ENCODE measurements at regions not wholly inside any gene's neighbourhood (a gene's known extent, or its start where the extent isn't known, plus 50 kb on each side); places are given as distances from the start of the nearest gene placed in this dataset.
A peak's percentile ranks its signal among the peaks of the same experiment; 100 is the strongest.
"Not testable (repeated sequence)": the region's sequence is repeated elsewhere in the genome, so short reads cannot be mapped to it uniquely, and the experiment has no call there.

DNA sequence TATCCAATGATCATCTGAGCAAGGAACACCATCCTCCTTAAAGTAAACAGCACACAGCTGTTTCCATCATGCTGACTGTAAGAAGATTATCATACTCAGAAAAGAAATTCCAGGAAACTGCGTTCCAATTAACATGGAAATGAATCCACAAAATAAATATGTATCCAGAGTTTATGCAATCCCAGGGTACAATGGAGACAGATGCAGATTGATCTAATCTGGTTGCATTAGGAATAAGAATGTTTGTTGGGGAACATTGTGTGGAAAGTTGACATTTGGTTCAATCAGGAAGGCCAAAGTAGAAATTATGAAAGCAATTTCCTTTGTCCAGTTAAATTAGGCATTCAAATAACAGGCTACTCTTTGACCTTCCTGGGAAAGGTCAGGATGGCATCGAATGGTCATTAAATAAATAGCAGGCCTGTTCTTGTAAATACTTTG is 236.9 kb upstream of the AMIGO2 start:
- Histone ChIP-seq H3K4me1 (ENCODE audit: control insufficient read depth, insufficient read depth, low read length) (no peaks in the 10 kb centered on the region), H3K9me3 (replicated peaks; ENCODE audit: control insufficient read depth, low read depth, low read length) (no peaks in the 10 kb centered on the region), H3K36me3 (ENCODE audit: control insufficient read depth, insufficient read depth, low read length) (no peaks in the 10 kb centered on the region), H3K4me3 (ENCODE audit: low read length) (no peak overlapping the region), H3K27me3 (ENCODE audit: control insufficient read depth, insufficient read depth, low read length) (no peaks in the 10 kb centered on the region), H3K27ac (ENCODE audit: low read length) (peak overlapping the region; percentile 3)
- DNase-seq: peak; percentile 16
- WGBS (ENCODE audit: insufficient coverage): no CpG with 5 or more reads among the region's 2 CpGs

DNA sequence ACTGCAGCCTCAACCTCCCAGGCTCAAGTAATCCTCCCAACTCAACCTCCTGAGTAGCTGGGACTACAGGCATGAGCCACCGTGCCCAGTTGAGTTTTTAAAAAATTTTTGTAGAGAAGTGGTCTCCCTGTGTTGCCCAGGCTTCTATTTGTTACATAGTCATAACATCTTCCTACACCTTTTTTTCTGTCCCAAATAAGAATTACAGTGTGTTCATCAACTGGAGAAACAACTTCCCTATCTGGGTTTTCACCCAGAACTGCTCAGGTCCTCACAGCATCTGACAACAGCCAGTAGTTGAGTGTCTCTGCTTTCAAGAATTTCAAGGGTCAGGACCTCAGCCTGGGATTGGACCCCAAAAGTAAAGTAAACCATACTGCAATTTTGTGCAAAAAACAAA is 235.2 kb upstream of the AMIGO2 start:
- no peaks in the 10 kb centered on the region for H3K9me3 ChIP-seq (replicated peaks; ENCODE audit: control insufficient read depth, low read depth, low read length)
- no peak overlapping the region for H3K4me3 ChIP-seq (ENCODE audit: low read length)
- DNase-seq: no peak
- no peaks in the 10 kb centered on the region for H3K36me3 ChIP-seq (ENCODE audit: control insufficient read depth, insufficient read depth, low read length)
- no CpG with 5 or more reads among the region's 1 CpG for WGBS (ENCODE audit: insufficient coverage)
- H3K4me1 ChIP-seq (ENCODE audit: control insufficient read depth, insufficient read depth, low read length): no peaks in the 10 kb centered on the region
- no peaks in the 10 kb centered on the region for H3K27me3 ChIP-seq (ENCODE audit: control insufficient read depth, insufficient read depth, low read length)
- no peak overlapping the region for H3K27ac ChIP-seq (ENCODE audit: low read length)

DNA sequence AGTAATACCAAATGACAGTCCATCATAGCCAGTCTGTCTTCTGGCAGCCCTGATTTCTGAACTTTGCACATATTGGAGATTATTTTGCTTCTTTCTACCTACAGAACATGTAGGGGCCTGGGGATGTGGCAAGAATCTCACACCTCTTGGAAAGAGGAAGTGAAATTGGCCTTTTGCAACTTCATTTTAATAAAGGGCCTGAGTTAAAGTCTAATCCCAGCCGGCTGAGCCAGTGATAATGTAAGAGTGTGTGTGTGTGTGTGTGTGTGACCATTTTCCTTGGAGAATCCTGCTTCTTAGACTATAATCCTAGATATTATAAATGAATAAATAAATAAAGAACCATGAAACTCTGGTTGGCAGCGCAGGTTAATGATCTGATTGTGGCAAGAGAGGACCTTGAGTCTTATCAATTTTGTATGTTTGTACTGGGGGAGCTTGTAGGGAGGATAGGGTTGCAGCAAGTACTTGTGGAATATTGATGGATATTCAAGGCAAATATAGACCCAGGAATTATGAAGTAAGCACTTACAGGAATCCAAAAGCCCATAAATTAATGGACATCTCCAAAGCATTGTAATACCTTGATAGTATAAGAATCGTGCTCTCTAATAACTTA is 233.2 kb upstream of the AMIGO2 start:
- no peak overlapping the region for H3K27ac ChIP-seq (ENCODE audit: low read length)
- no peaks in the 10 kb centered on the region for H3K27me3 ChIP-seq (ENCODE audit: control insufficient read depth, insufficient read depth, low read length)
- peak; percentile 21 for DNase-seq
- no peaks in the 10 kb centered on the region for H3K4me1 ChIP-seq (ENCODE audit: control insufficient read depth, insufficient read depth, low read length)
- WGBS (ENCODE audit: insufficient coverage): no CpG with 5 or more reads among the region's 3 CpGs
- no peak overlapping the region for H3K4me3 ChIP-seq (ENCODE audit: low read length)
- no peaks in the 10 kb centered on the region for H3K36me3 ChIP-seq (ENCODE audit: control insufficient read depth, insufficient read depth, low read length)
- no peaks in the 10 kb centered on the region for H3K9me3 ChIP-seq (replicated peaks; ENCODE audit: control insufficient read depth, low read depth, low read length)

DNA sequence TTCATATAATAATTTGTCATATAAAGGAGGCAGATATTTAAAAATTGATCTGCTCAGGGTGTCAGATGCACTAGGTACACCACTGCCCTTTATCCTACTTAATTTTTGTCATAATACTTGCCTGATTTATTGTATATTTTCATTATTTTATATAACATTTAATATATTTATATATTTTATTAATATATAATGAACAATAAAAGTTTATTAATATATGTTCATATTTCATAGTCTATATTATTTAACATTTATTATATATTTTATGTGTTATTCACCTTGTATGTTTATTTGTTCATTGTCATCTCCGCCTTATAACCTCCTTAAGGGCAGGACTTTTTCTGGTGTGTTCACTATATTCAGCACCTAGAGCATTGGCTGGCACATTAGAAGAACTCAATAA is 232.4 kb upstream of the AMIGO2 start:
- no peak for DNase-seq
- H3K4me1 ChIP-seq (ENCODE audit: control insufficient read depth, insufficient read depth, low read length): no peaks in the 10 kb centered on the region
- H3K4me3 ChIP-seq (ENCODE audit: low read length): no peak overlapping the region
- H3K27me3 ChIP-seq (ENCODE audit: control insufficient read depth, insufficient read depth, low read length): no peaks in the 10 kb centered on the region
- no CpG with 5 or more reads among the region's 1 CpG for WGBS (ENCODE audit: insufficient coverage)
- H3K9me3 ChIP-seq (replicated peaks; ENCODE audit: control insufficient read depth, low read depth, low read length): no peaks in the 10 kb centered on the region
- no peaks in the 10 kb centered on the region for H3K36me3 ChIP-seq (ENCODE audit: control insufficient read depth, insufficient read depth, low read length)
- H3K27ac ChIP-seq (ENCODE audit: low read length): no peak overlapping the region

DNA sequence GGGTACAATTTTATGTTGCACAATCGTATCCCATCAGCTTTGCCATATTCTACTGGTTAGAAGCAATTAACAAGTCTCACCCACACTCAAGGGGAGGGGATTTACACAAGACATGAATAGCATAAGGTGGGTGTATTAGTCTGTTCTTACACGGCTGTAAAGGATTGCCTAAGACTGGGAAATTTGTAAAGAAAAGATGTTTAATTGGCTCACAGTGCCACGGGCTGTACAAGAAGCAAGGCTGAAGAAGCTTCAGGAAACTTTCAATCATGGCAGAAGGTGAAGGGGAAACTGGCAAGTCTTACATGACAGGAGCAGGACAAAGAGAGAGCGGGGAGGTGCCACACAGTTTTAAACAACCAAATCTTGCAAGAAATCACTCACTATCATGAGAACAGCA is 231.8 kb upstream of the AMIGO2 start:
- no peak for DNase-seq

DNA sequence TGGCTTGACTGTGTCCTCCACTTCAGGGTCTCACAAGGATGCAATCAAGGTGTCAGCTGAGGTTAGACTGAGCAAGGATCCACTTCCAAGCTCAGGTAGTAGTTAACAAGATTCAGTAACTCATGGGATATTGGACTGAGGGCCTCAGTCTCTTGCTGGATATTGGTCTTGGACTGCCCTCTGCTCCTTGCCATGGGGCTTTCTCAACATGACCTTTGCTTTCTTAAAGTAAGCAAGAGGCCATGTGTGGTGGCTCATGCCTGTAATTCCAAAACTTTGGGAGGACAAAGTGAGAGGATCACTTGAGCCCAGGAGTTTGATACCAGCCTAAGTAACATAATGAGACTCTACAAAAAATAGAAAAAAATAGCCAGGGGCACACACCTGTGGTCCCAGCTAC is 231.3 kb upstream of the AMIGO2 start:
- Histone ChIP-seq H3K36me3 (ENCODE audit: control insufficient read depth, insufficient read depth, low read length) (no peaks in the 10 kb centered on the region), H3K4me1 (ENCODE audit: control insufficient read depth, insufficient read depth, low read length) (no peaks in the 10 kb centered on the region), H3K27me3 (ENCODE audit: control insufficient read depth, insufficient read depth, low read length) (no peaks in the 10 kb centered on the region), H3K4me3 (ENCODE audit: low read length) (no peak overlapping the region), H3K9me3 (replicated peaks; ENCODE audit: control insufficient read depth, low read depth, low read length) (no peaks in the 10 kb centered on the region), H3K27ac (ENCODE audit: low read length) (no peak overlapping the region)
- DNase-seq: no peak

More for the DNA sequence above, 231.8 kb upstream of the AMIGO2 start:
- Histone ChIP-seq H3K9me3 (replicated peaks; ENCODE audit: control insufficient read depth, low read depth, low read length) (no peaks in the 10 kb centered on the region), H3K4me1 (ENCODE audit: control insufficient read depth, insufficient read depth, low read length) (no peaks in the 10 kb centered on the region), H3K27ac (ENCODE audit: low read length) (no peak overlapping the region), H3K27me3 (ENCODE audit: control insufficient read depth, insufficient read depth, low read length) (no peaks in the 10 kb centered on the region), H3K4me3 (ENCODE audit: low read length) (no peak overlapping the region), H3K36me3 (ENCODE audit: control insufficient read depth, insufficient read depth, low read length) (no peaks in the 10 kb centered on the region)
- 84% methylated on average over 3 of the region's 4 CpGs for WGBS (ENCODE audit: insufficient coverage)

DNA sequence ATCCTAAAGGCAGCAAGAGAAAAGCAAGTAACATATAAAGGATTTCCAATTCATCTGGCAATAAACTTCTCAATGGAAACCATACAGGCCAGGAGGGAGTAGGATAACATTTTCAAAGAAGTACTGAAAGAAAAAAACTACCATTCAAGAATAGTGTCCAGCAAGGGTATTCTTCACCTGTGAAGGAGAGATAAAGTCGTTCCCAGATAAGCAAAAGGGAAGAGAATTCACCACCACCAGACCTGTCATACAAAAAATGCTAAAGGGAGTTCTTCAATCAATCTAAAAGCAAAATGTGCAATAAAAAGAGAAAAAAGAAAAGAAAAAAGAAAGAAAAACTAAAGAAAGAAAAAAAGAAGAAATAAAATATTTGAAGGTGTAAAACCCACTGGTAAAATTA is 228.9 kb upstream of the AMIGO2 start:
- Histone ChIP-seq H3K36me3 (ENCODE audit: control insufficient read depth, insufficient read depth, low read length) (no peaks in the 10 kb centered on the region), H3K4me1 (ENCODE audit: control insufficient read depth, insufficient read depth, low read length) (no peaks in the 10 kb centered on the region), H3K27me3 (ENCODE audit: control insufficient read depth, insufficient read depth, low read length) (no peaks in the 10 kb centered on the region), H3K27ac (ENCODE audit: low read length) (no peak overlapping the region), H3K9me3 (replicated peaks; ENCODE audit: control insufficient read depth, low read depth, low read length) (no peaks in the 10 kb centered on the region), H3K4me3 (ENCODE audit: low read length) (no peak overlapping the region)
- WGBS (ENCODE audit: insufficient coverage): no CpG with 5 or more reads among the region's 1 CpG
- no peak for DNase-seq

DNA sequence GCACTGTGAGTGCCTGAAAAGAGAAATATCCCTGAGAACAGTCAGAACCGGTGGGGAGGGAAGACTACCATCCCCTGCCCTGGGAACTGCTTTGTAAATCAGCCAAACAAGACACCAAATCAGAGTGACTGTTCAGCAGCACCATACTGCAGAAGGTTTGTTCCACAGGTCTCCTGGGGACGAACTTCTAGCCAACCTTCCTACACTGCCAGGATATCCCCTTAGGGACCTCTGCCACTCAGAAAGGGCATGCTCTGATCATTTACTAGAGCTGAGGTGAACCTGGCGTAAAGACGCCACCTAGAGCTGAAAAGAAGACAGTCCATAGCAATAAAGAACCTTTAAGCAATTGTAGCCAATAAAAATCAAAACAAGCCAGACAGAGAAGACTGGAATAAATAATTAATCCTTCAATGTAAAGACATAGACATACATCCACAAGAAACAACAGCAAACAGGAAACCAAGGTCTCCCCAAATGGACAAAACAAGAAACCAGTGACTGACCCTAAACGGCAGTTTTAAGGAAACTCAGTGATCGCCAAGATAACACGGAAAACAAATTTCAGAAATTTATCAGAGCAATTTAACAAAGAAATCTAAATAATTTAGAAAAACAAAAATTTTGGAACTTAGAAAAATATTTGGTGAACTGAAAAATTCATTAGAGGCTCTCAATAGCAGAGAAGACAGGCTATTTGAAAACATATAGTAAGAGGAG is 228.1 kb upstream of the AMIGO2 start:
- Histone ChIP-seq H3K4me3 (ENCODE audit: low read length) (no peak overlapping the region), H3K27me3 (ENCODE audit: control insufficient read depth, insufficient read depth, low read length) (no peaks in the 10 kb centered on the region), H3K27ac (ENCODE audit: low read length) (no peak overlapping the region), H3K9me3 (replicated peaks; ENCODE audit: control insufficient read depth, low read depth, low read length) (no peaks in the 10 kb centered on the region), H3K4me1 (ENCODE audit: control insufficient read depth, insufficient read depth, low read length) (no peaks in the 10 kb centered on the region), H3K36me3 (ENCODE audit: control insufficient read depth, insufficient read depth, low read length) (no peaks in the 10 kb centered on the region)
- WGBS (ENCODE audit: insufficient coverage): 30% methylated on average over 2 of the region's 7 CpGs
- peak; percentile 26 for DNase-seq

DNA sequence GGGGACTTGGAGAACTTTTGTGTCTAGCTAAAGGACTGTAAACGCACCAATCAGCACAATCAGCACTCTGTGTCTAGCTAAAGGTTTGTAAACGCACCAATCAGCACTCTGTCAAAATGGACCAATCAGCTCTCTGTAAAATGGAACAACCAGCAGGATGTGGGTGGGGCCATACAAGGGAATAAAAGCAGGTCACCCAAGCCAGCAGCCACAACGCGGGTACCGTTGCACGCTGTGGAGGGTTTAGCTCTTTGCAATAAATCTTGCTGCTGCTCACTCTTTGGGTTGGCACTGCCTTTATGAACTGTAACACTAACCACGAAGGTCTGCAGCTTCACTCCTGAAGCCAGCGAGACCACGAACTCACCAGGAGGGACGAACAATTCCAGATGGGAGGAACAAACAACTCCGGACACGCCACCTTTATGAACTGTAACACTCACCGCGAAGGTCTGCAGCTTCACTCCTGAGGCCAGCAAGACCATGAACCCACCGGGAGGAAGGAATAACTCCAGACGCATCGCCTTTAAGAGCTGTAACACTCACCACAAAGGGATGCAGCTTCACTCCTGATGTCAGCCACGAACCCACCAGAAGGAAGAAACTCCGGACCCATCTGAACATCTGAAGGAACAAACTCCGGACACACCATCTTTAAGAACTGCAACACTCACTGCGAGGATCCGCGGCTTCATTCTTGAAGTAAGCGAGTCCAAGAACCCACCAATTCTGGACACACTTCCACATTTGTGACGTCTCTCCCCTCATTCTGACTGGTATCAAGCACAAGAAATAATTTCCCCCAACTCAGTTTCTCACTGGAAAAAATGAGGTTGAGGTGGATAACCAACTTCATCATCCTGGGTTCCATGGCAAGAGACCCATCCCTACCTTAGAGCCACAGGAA is 227.3 kb upstream of the AMIGO2 start:
- not testable (repeated sequence) for H3K9me3 ChIP-seq (replicated peaks; ENCODE audit: control insufficient read depth, low read depth, low read length); DNase-seq; H3K36me3 ChIP-seq (ENCODE audit: control insufficient read depth, insufficient read depth, low read length); H3K4me3 ChIP-seq (ENCODE audit: low read length); H3K27me3 ChIP-seq (ENCODE audit: control insufficient read depth, insufficient read depth, low read length); H3K4me1 ChIP-seq (ENCODE audit: control insufficient read depth, insufficient read depth, low read length); H3K27ac ChIP-seq (ENCODE audit: low read length)
- 81% methylated on average over 20 of the region's 25 CpGs for WGBS (ENCODE audit: insufficient coverage)

DNA sequence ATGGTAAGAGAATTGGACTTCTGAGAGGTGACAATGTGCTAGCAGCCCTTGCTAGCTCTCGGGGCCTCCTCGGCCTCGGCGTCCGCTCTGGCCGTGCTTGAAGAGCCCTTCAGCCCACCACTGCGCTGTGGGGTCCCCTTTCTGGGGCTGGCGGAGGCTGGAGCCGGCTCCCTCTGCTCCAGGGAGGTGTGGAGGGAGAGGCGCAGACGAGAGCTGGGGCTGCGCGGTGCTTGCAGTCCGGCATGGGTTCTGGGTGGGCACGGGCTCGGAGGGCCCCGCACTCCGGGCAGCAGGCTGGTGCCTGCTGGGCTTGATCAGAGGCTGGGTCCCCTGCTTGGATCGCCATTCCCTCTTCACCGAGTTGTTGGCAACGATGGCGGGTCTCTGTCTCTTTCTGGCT is 226.4 kb upstream of the AMIGO2 start:
- Histone ChIP-seq H3K9me3 (replicated peaks; ENCODE audit: control insufficient read depth, low read depth, low read length) (no peaks in the 10 kb centered on the region), H3K27ac (ENCODE audit: low read length) (no peak overlapping the region), H3K27me3 (ENCODE audit: control insufficient read depth, insufficient read depth, low read length) (no peaks in the 10 kb centered on the region), H3K4me1 (ENCODE audit: control insufficient read depth, insufficient read depth, low read length) (no peaks in the 10 kb centered on the region), H3K4me3 (ENCODE audit: low read length) (no peak overlapping the region), H3K36me3 (ENCODE audit: control insufficient read depth, insufficient read depth, low read length) (no peaks in the 10 kb centered on the region)
- WGBS (ENCODE audit: insufficient coverage): 89% methylated on average over 20 of the region's 22 CpGs
- no peak for DNase-seq

All from muscle of leg (tissue), 3 donors.